ENCODE measurements at regions not wholly inside any gene's neighbourhood (a gene's known extent, or its start where the extent isn't known, plus 50 kb on each side); places are given as distances from the start of the nearest gene placed in this dataset.

DNA sequence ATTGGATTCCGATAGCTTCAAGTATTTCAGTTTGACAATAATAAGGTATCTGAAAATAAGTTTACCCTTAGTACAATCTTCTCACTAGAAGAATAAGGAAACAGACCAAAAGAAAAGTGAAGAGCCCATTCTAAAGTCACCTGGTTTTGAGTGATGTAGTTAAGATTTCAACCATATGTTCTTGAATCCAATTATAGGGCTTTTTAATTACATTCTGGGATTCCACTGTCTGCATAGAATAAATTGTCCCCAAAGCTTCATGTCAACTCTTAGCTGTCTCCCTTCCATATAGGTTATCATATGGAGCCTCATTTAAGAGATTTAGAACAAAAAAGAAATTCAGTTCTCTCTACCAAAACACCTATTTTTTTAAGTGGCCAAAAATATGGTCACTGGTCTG is 1158.8 kb downstream of the IGSF11 start:
- Histone ChIP-seq H3K9me3 (no peaks in the 10 kb centered on the region), H3K27me3 (no peaks in the 10 kb centered on the region), H3K36me3 (no peaks in the 10 kb centered on the region), H3K27ac (no peak overlapping the region), H3K4me1 (no peaks in the 10 kb centered on the region), H3K4me3 (no peak overlapping the region)
- in situ Hi-C loops (cut with MboI; ENCODE audit: low sequenced_read_pairs in 4 of 4) (no loop called here), intact Hi-C loops (cut with DNase I; ENCODE audit: low total_unique reads) (no loop called here)
- DNase-seq (no peak), ATAC-seq (no peak)
- TF ChIP-seq, protein P1, sequence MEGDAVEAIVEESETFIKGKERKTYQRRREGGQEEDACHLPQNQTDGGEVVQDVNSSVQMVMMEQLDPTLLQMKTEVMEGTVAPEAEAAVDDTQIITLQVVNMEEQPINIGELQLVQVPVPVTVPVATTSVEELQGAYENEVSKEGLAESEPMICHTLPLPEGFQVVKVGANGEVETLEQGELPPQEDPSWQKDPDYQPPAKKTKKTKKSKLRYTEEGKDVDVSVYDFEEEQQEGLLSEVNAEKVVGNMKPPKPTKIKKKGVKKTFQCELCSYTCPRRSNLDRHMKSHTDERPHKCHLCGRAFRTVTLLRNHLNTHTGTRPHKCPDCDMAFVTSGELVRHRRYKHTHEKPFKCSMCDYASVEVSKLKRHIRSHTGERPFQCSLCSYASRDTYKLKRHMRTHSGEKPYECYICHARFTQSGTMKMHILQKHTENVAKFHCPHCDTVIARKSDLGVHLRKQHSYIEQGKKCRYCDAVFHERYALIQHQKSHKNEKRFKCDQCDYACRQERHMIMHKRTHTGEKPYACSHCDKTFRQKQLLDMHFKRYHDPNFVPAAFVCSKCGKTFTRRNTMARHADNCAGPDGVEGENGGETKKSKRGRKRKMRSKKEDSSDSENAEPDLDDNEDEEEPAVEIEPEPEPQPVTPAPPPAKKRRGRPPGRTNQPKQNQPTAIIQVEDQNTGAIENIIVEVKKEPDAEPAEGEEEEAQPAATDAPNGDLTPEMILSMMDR (IDR thresholded peaks at IDR 0.05 in 4 of 5, conservative IDR thresholded peaks at IDR 0.05 in 1 of 5): no peak
- TF ChIP-seq POLR2A (IDR thresholded peaks at IDR 0.05): no peak

GRCh38 chr3:117880638-117881037 is 1154.0 kb downstream of the IGSF11 start:
- in situ Hi-C loops (cut with MboI; ENCODE audit: low sequenced_read_pairs in 4 of 4): no loop called here
- no peak for DNase-seq
- Histone ChIP-seq H3K27me3 (no peaks in the 10 kb centered on the region), H3K4me3 (no peak overlapping the region), H3K27ac (no peak overlapping the region), H3K9me3 (no peaks in the 10 kb centered on the region), H3K4me1 (no peaks in the 10 kb centered on the region), H3K36me3 (no peaks in the 10 kb centered on the region)
- intact Hi-C loops (cut with DNase I; ENCODE audit: low total_unique reads): no loop called here
- ATAC-seq: no peak
- TF ChIP-seq POLR2A (IDR thresholded peaks at IDR 0.05): no peak
- TF ChIP-seq, protein P1 (IDR thresholded peaks at IDR 0.05 in 4 of 5, conservative IDR thresholded peaks at IDR 0.05 in 1 of 5): no peak

DNA sequence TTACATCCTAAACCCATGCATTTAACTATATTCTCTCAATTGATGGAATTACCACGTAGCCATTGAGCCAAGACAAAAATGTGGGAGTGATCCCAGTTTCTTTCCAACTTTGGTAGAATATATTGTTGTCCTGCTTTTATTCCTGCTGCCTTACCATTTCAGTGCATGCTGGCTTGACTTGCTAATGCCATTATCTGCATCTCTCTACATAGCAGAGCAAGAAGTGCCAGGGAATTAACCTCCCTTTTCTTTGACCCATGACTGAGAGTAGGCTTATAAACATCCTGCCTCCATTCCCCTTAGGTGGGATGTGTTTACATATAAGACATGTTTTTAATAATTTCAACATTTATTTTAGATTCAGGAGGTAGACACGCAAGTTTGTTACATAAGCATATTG is 1153.4 kb downstream of the IGSF11 start:
- Histone ChIP-seq H3K4me3 (no peak overlapping the region), H3K9me3 (no peaks in the 10 kb centered on the region), H3K27ac (no peak overlapping the region), H3K36me3 (no peaks in the 10 kb centered on the region), H3K27me3 (no peaks in the 10 kb centered on the region), H3K4me1 (no peaks in the 10 kb centered on the region)
- ATAC-seq: no peak
- in situ Hi-C loops (cut with MboI; ENCODE audit: low sequenced_read_pairs in 4 of 4) (no loop called here), intact Hi-C loops (cut with DNase I; ENCODE audit: low total_unique reads) (no loop called here)
- TF ChIP-seq, protein P1 (IDR thresholded peaks at IDR 0.05 in 4 of 5, conservative IDR thresholded peaks at IDR 0.05 in 1 of 5): no peak
- TF ChIP-seq POLR2A (IDR thresholded peaks at IDR 0.05): no peak
- no peak for DNase-seq

DNA sequence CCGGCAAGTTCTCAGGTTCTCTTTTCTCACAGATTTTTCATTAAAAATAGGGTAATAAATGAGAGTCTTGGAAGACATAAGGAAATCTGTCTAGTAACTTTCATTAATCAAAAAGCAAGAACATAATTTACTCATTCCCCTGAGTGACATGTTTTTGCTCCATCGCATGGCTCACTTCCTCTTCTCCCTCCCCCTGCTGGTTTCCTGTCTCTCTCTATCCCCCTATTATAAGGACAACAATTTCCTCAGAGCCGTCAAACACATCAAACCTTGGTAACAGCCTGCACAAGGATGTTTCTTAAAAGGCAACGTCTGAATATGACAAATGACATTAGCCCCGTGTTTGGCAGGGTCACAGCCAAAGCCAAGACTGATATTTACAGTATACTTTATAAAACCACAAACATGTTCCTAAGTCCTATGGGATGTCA is 1149.6 kb downstream of the IGSF11 start:
- in situ Hi-C loops (cut with MboI; ENCODE audit: low sequenced_read_pairs in 4 of 4): no loop called here
- intact Hi-C loops (cut with DNase I; ENCODE audit: low total_unique reads): no loop called here

DNA sequence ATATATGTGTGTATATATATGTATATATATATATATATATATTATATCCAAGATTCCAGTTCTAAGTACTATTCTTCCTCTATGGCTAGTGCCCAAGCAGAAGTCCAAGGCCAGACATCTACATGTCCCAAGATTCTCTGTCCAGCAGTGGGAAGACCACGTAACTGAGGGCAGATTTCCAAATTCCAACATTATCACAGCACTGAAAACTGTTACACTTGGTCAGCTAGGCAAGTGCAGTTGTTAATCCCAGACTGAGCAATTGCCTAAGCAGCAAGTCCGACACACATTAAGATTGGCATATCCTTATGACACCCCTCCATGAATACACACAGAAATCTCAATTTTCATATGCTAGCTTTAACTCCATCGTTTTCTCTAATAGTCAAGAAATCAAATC is 1148.5 kb downstream of the IGSF11 start:
- Histone ChIP-seq H3K27me3 (no peaks in the 10 kb centered on the region), H3K27ac (no peak overlapping the region), H3K36me3 (no peaks in the 10 kb centered on the region), H3K9me3 (no peaks in the 10 kb centered on the region), H3K4me1 (no peaks in the 10 kb centered on the region), H3K4me3 (no peak overlapping the region)
- no peak for DNase-seq
- intact Hi-C loops (cut with DNase I; ENCODE audit: low total_unique reads) (no loop called here), in situ Hi-C loops (cut with MboI; ENCODE audit: low sequenced_read_pairs in 4 of 4) (no loop called here)
- no peak for ATAC-seq
- TF ChIP-seq POLR2A (IDR thresholded peaks at IDR 0.05): no peak
- TF ChIP-seq, protein P1 (IDR thresholded peaks at IDR 0.05 in 4 of 5, conservative IDR thresholded peaks at IDR 0.05 in 1 of 5): no peak

More for the DNA sequence above, 1149.6 kb downstream of the IGSF11 start:
- Histone ChIP-seq H3K36me3 (no peaks in the 10 kb centered on the region), H3K27me3 (no peaks in the 10 kb centered on the region), H3K27ac (no peak overlapping the region), H3K9me3 (no peaks in the 10 kb centered on the region), H3K4me3 (no peak overlapping the region), H3K4me1 (no peaks in the 10 kb centered on the region)
- TF ChIP-seq, protein P1 (IDR thresholded peaks at IDR 0.05 in 4 of 5, conservative IDR thresholded peaks at IDR 0.05 in 1 of 5): no peak
- TF ChIP-seq POLR2A (IDR thresholded peaks at IDR 0.05): no peak
- DNase-seq (no peak), ATAC-seq (no peak)

Data from gastrocnemius medialis (tissue), 4 donors.